ENCODE measurements at regions not wholly inside any gene's neighbourhood (a gene's known extent, or its start where the extent isn't known, plus 50 kb on each side); places are given as distances from the start of the nearest gene placed in this dataset.

DNA sequence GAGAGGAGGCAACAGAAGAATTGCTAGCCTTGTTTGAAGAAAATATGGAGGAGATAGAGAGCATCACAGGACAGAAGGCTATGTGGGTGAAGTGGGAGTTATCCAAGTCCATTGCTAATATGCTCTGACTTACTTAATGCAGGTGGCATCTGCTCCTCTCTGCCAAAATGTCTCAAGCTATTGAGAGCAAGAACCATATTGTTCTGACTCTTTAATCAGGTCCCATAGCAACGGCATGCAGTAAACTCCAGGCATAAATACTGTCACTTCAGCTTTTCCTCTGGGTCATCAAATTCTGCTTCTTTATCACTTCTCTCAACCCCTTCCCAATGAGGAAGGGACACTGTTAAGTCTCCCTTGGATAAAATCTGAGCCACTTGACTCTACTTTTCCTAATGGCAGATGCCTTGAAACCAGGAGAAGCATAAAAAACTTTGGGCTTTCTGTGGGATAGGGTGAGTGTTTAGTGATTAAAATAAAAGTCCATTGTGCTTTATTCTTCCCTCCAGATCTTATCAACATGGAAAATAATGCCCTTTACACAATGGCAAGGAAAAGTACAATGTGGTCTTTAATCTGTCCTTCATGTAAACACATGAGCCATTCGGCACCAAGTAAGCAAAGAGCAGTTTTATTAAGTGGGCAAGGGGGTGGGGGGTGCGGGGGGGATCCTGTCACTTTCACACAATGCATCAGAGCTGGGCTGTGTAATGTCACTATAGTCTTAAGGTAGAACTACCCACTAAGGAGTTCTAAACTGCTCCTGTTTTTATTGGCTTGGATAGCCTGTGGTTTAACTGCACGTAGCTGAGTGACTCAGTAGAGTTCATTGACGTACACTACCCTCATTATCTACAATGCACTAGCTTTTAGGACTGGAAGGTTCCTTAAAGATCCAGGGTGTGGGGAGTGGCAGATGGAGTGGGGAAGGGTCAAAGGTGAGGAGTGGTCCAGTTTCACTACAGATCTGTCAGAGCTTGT, 71.0 kb upstream of the TARS1 start:
- ATAC-seq (ENCODE audit: poor library complexity) (no peak), DNase-seq (no peak)
- ChIA-PET CTCF (no interaction called here), POLR2A (no interaction called here)
- H3K4me1 ChIP-seq (ENCODE audit: insufficient read depth, low read length) = no peaks in the 10 kb centered on the region
- H3K27ac Mint-ChIP-seq = no peak overlapping the region
- no peak overlapping the region for H3K27ac ChIP-seq (ENCODE audit: low read depth in 1 of 2, low read length in 2 of 2)
- no peaks in the 10 kb centered on the region for H3K27me3 ChIP-seq (ENCODE audit: control insufficient read depth in 1 of 2, insufficient read depth in 2 of 2, low read length in 2 of 2)
- H3K36me3 Mint-ChIP-seq (ENCODE audit: low read depth) = no peaks in the 10 kb centered on the region
- H3K9me3 Mint-ChIP-seq = no peaks in the 10 kb centered on the region
- H3K36me3 ChIP-seq (ENCODE audit: insufficient read depth, low read length) = no peaks in the 10 kb centered on the region
- no peak overlapping the region for H3K4me3 Mint-ChIP-seq
- TF ChIP-seq, protein P1, sequence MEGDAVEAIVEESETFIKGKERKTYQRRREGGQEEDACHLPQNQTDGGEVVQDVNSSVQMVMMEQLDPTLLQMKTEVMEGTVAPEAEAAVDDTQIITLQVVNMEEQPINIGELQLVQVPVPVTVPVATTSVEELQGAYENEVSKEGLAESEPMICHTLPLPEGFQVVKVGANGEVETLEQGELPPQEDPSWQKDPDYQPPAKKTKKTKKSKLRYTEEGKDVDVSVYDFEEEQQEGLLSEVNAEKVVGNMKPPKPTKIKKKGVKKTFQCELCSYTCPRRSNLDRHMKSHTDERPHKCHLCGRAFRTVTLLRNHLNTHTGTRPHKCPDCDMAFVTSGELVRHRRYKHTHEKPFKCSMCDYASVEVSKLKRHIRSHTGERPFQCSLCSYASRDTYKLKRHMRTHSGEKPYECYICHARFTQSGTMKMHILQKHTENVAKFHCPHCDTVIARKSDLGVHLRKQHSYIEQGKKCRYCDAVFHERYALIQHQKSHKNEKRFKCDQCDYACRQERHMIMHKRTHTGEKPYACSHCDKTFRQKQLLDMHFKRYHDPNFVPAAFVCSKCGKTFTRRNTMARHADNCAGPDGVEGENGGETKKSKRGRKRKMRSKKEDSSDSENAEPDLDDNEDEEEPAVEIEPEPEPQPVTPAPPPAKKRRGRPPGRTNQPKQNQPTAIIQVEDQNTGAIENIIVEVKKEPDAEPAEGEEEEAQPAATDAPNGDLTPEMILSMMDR (IDR thresholded peaks at IDR 0.05) = no peak
- no peak overlapping the region for H3K4me3 ChIP-seq (ENCODE audit: low read length)
- H3K4me1 Mint-ChIP-seq (ENCODE audit: low read depth) = no peaks in the 10 kb centered on the region
- peaks cover 0 to 3% of the 10 kb centered on the region in 2 experiments for H3K9me3 ChIP-seq (ENCODE audit: control insufficient read depth in 1 of 2, insufficient read depth in 1 of 2, low read length in 2 of 2)
- no peaks in the 10 kb centered on the region for H3K27me3 Mint-ChIP-seq
- intact Hi-C loops (cut with DNase I, micrococcal nuclease) = no loop called here

DNA sequence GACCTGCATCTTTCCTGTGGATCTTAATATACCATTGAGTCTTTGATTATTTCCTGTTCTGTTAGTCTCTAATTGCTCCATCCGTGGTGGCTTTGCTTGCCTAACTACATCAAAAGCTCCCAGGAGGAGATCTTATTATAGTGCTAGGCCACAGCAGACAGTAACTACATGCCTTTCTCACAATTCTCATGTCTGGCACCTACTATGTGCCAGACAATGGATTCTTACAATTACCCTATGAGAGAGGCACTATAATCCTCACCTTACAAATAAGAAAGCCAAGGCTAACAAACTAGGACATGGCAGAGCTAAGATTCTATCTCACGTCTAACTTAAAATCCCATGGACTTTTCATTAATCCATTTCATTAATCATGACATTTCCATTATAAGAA, 70.3 kb upstream of the TARS1 start:
- H3K27me3 Mint-ChIP-seq = no peaks in the 10 kb centered on the region
- CTCF ChIA-PET = no interaction called here

DNA sequence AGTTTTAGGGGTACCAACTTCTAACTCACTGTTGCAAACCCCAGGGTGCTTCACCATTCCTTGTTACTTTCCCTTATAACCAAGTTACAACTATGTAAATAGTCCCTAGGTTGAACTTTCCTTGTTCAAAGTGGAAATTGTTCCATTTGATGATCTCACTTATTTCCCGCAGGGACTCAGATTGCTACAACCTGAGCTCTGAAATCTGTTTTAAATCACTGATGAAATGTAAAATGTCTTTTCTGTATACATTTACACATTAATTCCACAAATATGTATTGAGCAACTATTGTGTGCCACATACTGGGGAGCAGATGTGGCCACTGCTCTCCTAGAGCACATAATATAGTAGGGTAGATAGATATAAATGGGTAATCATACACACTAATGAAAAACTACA, 69.1 kb upstream of the TARS1 start:
- H3K9me3 Mint-ChIP-seq = no peaks in the 10 kb centered on the region
- DNase-seq (no peak), ATAC-seq (ENCODE audit: poor library complexity) (no peak)
- Histone ChIP-seq H3K4me3 (ENCODE audit: low read length) (no peak overlapping the region), H3K4me1 (ENCODE audit: insufficient read depth, low read length) (no peaks in the 10 kb centered on the region), H3K9me3 (ENCODE audit: control insufficient read depth in 1 of 2, insufficient read depth in 1 of 2, low read length in 2 of 2) (peaks cover 0 to 3% of the 10 kb centered on the region in 2 experiments), H3K27me3 (ENCODE audit: control insufficient read depth in 1 of 2, insufficient read depth in 2 of 2, low read length in 2 of 2) (no peaks in the 10 kb centered on the region), H3K27ac (ENCODE audit: low read depth in 1 of 2, low read length in 2 of 2) (no peak overlapping the region), H3K36me3 (ENCODE audit: insufficient read depth, low read length) (no peaks in the 10 kb centered on the region)
- no peaks in the 10 kb centered on the region for H3K36me3 Mint-ChIP-seq (ENCODE audit: low read depth)
- no peaks in the 10 kb centered on the region for H3K27me3 Mint-ChIP-seq
- intact Hi-C loops (cut with DNase I, micrococcal nuclease) = no loop called here
- H3K27ac Mint-ChIP-seq = no peak overlapping the region
- H3K4me1 Mint-ChIP-seq (ENCODE audit: low read depth) = no peaks in the 10 kb centered on the region
- TF ChIP-seq, protein P1 (IDR thresholded peaks at IDR 0.05) = no peak
- ChIA-PET POLR2A (no interaction called here), CTCF (no interaction called here)
- no peak overlapping the region for H3K4me3 Mint-ChIP-seq

More for the DNA sequence above, 70.3 kb upstream of the TARS1 start:
- H3K36me3 Mint-ChIP-seq (ENCODE audit: low read depth) = no peaks in the 10 kb centered on the region
- H3K27ac Mint-ChIP-seq = no peak overlapping the region
- Histone ChIP-seq H3K27ac (ENCODE audit: low read depth in 1 of 2, low read length in 2 of 2) (no peak overlapping the region), H3K27me3 (ENCODE audit: control insufficient read depth in 1 of 2, insufficient read depth in 2 of 2, low read length in 2 of 2) (no peaks in the 10 kb centered on the region), H3K4me1 (ENCODE audit: insufficient read depth, low read length) (no peaks in the 10 kb centered on the region), H3K9me3 (ENCODE audit: control insufficient read depth in 1 of 2, insufficient read depth in 1 of 2, low read length in 2 of 2) (peaks cover 0 to 3% of the 10 kb centered on the region in 2 experiments), H3K4me3 (ENCODE audit: low read length) (no peak overlapping the region), H3K36me3 (ENCODE audit: insufficient read depth, low read length) (no peaks in the 10 kb centered on the region)
- no peak overlapping the region for H3K4me3 Mint-ChIP-seq
- intact Hi-C loops (cut with DNase I, micrococcal nuclease) = no loop called here
- POLR2A ChIA-PET = no interaction called here
- no peaks in the 10 kb centered on the region for H3K4me1 Mint-ChIP-seq (ENCODE audit: low read depth)
- no peak for ATAC-seq (ENCODE audit: poor library complexity)
- no peak for DNase-seq
- TF ChIP-seq, protein P1 (IDR thresholded peaks at IDR 0.05) = no peak
- no peaks in the 10 kb centered on the region for H3K9me3 Mint-ChIP-seq
